IPS-18a (cell line): ENCODE measurements at regions not wholly inside any gene's neighbourhood (a gene's known extent, or its start where the extent isn't known, plus 50 kb on each side); places are given as distances from the start of the nearest gene placed in this dataset.
"Not testable (repeated sequence)": the region's sequence is repeated elsewhere in the genome, so short reads cannot be mapped to it uniquely, and the experiment has no call there.

ENCODE experiments used
- H3K27ac ChIP-seq: one replicate; pipeline ENCODE4 v1.5.1; 2013; ENCODE audit warnings: low read length
- H3K27me3 ChIP-seq: one replicate; pipeline ENCODE4 v1.6.1; 2013; ENCODE audit warnings: mild to moderate bottlenecking, low read length; ENCODE audit not compliant: control insufficient read depth, insufficient read depth
- H3K36me3 ChIP-seq: one replicate; pipeline ENCODE4 v1.6.1; 2013; ENCODE audit warnings: low read depth, low read length; ENCODE audit not compliant: control insufficient read depth
- H3K4me1 ChIP-seq: one replicate; pipeline ENCODE4 v1.6.1; 2013; ENCODE audit warnings: low read depth, low read length; ENCODE audit not compliant: control insufficient read depth
- H3K4me3 ChIP-seq: one replicate; pipeline ENCODE4 v1.5.1; 2013; ENCODE audit warnings: low read length
- H3K9ac ChIP-seq: one replicate; pipeline ENCODE4 v1.6.1; 2013; ENCODE audit warnings: mild to moderate bottlenecking, low read length, moderate library complexity
- H3K9me3 ChIP-seq: one replicate; pipeline ENCODE4 v1.6.1; 2013; ENCODE audit warnings: low read depth, low read length; ENCODE audit not compliant: control insufficient read depth

- Histone ChIP-seq H3K9me3 (peaks cover 7% of the 10 kb centered on the region), H3K4me3 (no peak overlapping the region), H3K27me3 (no peaks in the 10 kb centered on the region), H3K36me3 (no peaks in the 10 kb centered on the region), H3K9ac (no peak overlapping the region), H3K4me1 (no peaks in the 10 kb centered on the region), H3K27ac (no peak overlapping the region)
These were observed 188.9 kb upstream of the DDX53 start for GRCh38 chrX:22810876-22811275.

DNA sequence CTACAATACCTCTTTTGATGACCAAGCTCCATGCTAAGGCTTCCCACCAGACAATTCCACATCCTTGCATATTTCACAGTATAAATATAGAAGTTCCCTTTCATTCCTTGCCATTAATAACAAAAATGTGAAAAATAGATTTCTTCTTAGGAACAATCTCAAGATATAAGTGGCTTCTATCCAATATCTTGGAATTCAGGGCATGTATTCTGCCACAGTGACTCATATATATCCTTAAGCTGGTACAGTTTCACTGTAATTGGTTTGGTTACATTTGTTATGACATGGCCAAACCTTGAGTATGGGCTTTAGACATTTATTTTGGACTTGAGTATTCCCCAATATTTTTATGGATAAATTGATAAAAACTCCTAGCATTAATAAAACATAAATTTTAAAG lies 181.7 kb upstream of the DDX53 start:
- Histone ChIP-seq H3K27me3 (no peaks in the 10 kb centered on the region), H3K27ac (no peak overlapping the region), H3K4me1 (no peaks in the 10 kb centered on the region), H3K36me3 (no peaks in the 10 kb centered on the region), H3K4me3 (no peak overlapping the region), H3K9ac (no peak overlapping the region), H3K9me3 (peaks cover 12% of the 10 kb centered on the region)

DNA sequence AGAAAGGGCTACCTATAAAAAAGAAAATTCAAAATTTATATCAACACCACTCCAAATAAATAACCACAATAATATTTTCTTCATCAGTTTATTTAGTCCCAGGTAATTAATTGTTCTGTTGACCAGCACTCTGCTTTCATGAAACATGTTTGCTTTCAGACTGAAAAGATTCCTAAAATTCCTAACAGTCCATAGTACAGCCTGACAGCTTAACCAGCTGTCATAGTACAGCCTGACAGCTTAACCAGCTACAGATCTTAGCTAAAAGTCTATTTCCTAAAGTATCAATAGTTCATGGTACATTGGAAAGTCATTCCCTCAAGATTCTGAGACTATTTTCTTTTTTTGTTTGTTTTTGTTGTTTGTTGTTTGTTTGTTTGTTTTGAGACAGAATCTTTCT lies 144.1 kb upstream of the DDX53 start:
- Histone ChIP-seq H3K27me3 (no peaks in the 10 kb centered on the region), H3K4me3 (no peak overlapping the region), H3K9me3 (peaks cover 14% of the 10 kb centered on the region), H3K9ac (no peak overlapping the region), H3K4me1 (no peaks in the 10 kb centered on the region), H3K36me3 (no peaks in the 10 kb centered on the region), H3K27ac (no peak overlapping the region)

DNA sequence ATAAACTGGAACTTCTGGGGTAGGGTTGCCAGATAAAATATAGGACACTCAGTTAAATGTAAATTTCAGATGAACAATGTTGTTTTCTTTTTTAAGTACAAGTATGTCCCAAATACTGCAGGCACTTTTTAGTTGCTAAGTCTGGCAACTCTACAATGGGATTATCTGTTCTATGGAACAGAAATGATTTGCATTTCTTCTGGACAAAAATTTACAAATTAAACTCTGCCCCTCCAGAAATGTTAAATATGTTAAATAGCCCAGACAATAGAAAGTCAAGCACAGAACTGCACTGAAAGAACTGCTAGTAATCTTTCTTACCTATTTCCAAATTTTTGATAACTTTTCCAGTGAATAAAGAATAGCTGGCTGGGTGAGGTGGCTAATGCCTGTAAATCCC lies 140.1 kb upstream of the DDX53 start:
- Histone ChIP-seq H3K27me3 (no peaks in the 10 kb centered on the region), H3K4me3 (no peak overlapping the region), H3K4me1 (no peaks in the 10 kb centered on the region), H3K9me3 (peaks cover 21% of the 10 kb centered on the region), H3K9ac (no peak overlapping the region), H3K27ac (no peak overlapping the region), H3K36me3 (no peaks in the 10 kb centered on the region)

- not testable (repeated sequence) for H3K27me3 ChIP-seq, H3K4me1 ChIP-seq, H3K9ac ChIP-seq, H3K27ac ChIP-seq, H3K9me3 ChIP-seq, H3K4me3 ChIP-seq, H3K36me3 ChIP-seq
These were observed 133.0 kb upstream of the DDX53 start for GRCh38 chrX:22866801-22867200.

DNA sequence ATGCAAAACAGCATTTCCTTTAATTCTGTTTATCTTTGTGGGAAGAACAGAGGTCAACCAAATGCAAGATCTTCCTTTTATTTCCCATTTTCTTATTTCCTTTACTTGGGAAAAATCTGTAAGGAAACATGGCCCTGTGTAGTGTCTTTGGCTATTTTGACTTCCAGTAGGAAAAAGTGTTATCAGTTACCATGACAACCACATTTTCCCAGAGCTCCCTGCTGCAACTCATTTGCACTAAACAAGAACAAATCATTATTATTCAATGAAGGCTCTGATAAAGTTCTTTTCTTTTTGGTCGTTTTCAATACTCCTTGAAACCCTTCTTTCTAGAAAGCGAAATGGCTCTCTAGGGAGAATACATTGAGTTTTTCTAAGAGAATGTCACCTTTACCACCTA lies 117.2 kb upstream of the DDX53 start:
- Histone ChIP-seq H3K36me3 (no peaks in the 10 kb centered on the region), H3K9ac (no peak overlapping the region), H3K4me1 (no peaks in the 10 kb centered on the region), H3K27ac (no peak overlapping the region), H3K27me3 (no peaks in the 10 kb centered on the region), H3K9me3 (no peaks in the 10 kb centered on the region), H3K4me3 (no peak overlapping the region)

DNA sequence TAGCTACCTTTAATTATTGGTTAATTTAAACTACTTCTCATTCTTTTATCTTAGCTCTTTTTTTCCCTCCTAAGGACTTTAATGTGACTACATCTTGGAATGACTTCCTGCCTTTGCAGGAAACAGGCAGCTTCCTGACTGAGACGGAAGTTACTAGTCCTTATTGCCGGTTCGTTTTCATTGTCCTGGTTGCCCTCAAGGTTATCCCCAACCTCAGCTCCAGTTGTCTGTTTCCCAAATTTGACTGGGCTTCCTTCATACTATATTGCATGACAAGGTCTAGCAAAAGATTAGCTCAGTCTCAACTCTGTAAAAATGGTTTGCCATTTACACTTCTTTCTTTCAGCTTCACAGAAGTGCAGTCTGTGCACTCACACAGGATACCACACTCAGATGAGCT lies 109.9 kb upstream of the DDX53 start:
- H3K9ac ChIP-seq = no peak overlapping the region
- H3K36me3 ChIP-seq = no peaks in the 10 kb centered on the region
- H3K9me3 ChIP-seq = peaks cover 19% of the 10 kb centered on the region
- H3K4me3 ChIP-seq = no peak overlapping the region
- no peaks in the 10 kb centered on the region for H3K27me3 ChIP-seq
- no peaks in the 10 kb centered on the region for H3K4me1 ChIP-seq
- no peak overlapping the region for H3K27ac ChIP-seq

DNA sequence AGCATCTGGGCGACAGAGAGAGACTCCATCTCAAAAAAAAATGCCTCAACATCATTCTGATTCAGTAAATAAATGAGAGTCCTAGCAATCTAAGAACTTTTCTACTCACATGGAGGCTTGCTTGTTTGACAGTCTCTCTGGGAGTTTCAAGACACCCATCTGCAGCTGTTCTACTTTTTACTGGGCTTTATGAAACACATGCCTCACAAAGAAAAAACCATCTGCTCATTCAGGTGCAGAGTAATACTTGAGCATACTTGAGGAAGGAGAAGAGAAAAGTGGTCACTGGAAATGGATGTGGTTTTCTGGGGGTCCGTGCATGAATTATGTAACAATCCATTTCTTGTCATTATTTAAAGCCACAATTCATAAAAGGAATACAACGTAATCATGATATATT lies 87.1 kb upstream of the DDX53 start:
- Histone ChIP-seq H3K36me3 (no peaks in the 10 kb centered on the region), H3K9ac (no peak overlapping the region), H3K27ac (no peak overlapping the region), H3K4me1 (no peaks in the 10 kb centered on the region), H3K27me3 (no peaks in the 10 kb centered on the region), H3K4me3 (no peak overlapping the region), H3K9me3 (peaks cover 30% of the 10 kb centered on the region)

DNA sequence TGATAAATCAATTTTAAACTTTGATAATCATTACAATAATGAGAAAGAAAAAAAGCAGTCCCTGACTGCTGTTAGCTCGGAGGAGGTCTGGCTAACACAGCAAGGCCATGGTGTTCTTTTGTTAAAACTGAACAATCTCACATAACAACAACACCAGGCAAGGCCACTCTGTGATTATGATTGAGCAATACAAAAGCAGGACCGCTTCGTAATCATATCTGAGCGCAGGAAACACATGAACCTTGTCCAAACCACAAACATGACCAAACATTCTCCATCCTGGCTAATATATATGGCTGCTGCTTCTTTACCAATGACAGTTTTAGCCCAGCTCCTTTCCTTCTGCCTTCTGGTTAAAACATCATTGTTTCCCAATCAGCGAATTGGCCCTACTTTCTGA lies 76.8 kb upstream of the DDX53 start:
- Histone ChIP-seq H3K4me3 (no peak overlapping the region), H3K9ac (no peak overlapping the region), H3K36me3 (no peaks in the 10 kb centered on the region), H3K4me1 (no peaks in the 10 kb centered on the region), H3K9me3 (peaks cover 12% of the 10 kb centered on the region), H3K27ac (no peak overlapping the region), H3K27me3 (no peaks in the 10 kb centered on the region)

DNA sequence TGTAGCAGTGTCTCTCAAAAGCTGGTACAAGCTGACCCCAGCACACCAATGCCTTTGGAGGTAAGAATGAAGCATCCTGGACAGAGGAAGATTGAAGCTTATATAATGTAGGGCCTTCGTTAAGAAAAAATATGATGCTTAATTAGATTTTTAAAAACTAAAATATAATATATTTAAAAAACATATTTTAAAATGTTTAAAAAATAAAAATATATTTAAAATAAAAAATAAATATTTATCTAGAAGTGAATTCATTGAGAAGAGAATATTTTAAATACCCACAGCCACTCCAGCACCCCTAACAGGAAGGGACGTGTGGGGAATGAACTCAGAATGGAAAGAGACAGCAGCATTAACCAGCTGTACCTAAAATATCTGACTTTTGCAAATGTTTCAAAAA lies 65.1 kb upstream of the DDX53 start:
- Histone ChIP-seq H3K9me3 (peaks cover 10% of the 10 kb centered on the region), H3K27ac (no peak overlapping the region), H3K9ac (no peak overlapping the region), H3K27me3 (no peaks in the 10 kb centered on the region), H3K36me3 (no peaks in the 10 kb centered on the region), H3K4me3 (no peak overlapping the region), H3K4me1 (no peaks in the 10 kb centered on the region)

GRCh38 chrX:22944945-22945344 lies 54.8 kb upstream of the DDX53 start:
- H3K27ac ChIP-seq = no peak overlapping the region
- H3K36me3 ChIP-seq = no peaks in the 10 kb centered on the region
- peaks cover 18% of the 10 kb centered on the region for H3K9me3 ChIP-seq
- no peak overlapping the region for H3K9ac ChIP-seq
- no peak overlapping the region for H3K4me3 ChIP-seq
- H3K27me3 ChIP-seq = no peaks in the 10 kb centered on the region
- no peaks in the 10 kb centered on the region for H3K4me1 ChIP-seq
